ENCODE measurements at regions not wholly inside any gene's neighbourhood (a gene's known extent, or its start where the extent isn't known, plus 50 kb on each side); places are given as distances from the start of the nearest gene placed in this dataset.

DNA sequence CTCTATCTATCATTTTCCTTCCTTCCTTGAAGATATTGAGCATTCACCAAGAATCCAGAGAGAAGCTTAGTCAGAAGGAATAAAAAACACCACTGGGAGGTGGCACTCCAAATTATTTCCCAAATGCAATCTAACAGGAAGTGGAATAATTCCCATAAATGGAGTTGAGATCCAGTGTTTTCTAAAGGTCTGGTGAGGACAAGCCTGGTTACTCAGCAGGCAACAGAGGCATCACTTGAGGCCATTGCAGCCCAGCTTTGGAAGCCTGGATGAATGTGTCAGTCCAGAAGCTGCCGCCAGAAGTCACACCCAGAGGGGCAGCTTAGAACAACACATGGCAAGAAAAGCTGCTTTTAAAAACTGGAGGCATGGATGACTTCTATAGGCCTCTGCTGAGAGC lies 288.9 kb upstream of the KLF6 start:
- peak overlapping the region; percentile 38 to 57 for H3K27ac ChIP-seq
- no peak for DNase-seq (ENCODE audit: low spot score)

DNA sequence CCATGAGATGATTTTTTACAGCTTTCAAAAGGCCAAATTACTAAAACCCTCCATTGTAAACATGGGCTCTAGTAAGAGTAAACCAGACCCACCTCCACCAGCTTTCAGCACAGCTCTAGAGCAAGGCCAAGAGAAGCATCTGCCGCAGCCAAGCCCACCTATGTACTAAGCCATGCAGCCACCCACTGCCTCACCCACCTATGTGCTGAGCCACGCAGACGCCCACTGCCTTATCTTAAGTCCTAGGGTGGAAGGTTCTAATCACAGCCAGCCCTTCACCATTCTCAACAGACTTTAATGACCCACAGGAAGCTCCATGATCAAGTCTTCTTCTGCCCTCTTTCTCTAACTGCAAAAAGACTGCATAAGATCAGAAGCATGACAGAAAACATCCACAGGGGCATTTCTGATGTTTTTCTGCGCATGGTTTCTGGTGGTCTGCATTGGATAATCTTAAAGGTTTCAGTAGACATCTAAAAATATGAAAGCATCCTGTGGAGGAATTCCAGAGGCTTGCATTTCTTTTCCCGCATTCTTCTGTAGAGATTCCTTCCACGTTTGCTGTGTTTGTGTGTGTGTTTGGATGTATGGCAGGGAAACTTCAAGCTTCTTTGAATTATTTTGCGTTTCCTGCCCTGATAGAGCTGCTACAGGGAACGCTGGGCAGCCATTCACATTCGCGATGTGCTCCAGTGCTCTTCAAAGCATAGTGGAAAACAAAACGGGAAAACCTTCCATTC lies 286.1 kb upstream of the KLF6 start:
- no peak overlapping the region for H3K27ac ChIP-seq
- no peak overlapping the region for H3K4me3 ChIP-seq
- TF ChIP-seq, protein P1, sequence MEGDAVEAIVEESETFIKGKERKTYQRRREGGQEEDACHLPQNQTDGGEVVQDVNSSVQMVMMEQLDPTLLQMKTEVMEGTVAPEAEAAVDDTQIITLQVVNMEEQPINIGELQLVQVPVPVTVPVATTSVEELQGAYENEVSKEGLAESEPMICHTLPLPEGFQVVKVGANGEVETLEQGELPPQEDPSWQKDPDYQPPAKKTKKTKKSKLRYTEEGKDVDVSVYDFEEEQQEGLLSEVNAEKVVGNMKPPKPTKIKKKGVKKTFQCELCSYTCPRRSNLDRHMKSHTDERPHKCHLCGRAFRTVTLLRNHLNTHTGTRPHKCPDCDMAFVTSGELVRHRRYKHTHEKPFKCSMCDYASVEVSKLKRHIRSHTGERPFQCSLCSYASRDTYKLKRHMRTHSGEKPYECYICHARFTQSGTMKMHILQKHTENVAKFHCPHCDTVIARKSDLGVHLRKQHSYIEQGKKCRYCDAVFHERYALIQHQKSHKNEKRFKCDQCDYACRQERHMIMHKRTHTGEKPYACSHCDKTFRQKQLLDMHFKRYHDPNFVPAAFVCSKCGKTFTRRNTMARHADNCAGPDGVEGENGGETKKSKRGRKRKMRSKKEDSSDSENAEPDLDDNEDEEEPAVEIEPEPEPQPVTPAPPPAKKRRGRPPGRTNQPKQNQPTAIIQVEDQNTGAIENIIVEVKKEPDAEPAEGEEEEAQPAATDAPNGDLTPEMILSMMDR (IDR thresholded peaks at IDR 0.05), result no peak
- no peak for DNase-seq (ENCODE audit: low spot score)

More for the DNA sequence above, 288.9 kb upstream of the KLF6 start:
- TF ChIP-seq, protein P1 (IDR thresholded peaks at IDR 0.05), result no peak
- no peak overlapping the region for H3K4me3 ChIP-seq

DNA sequence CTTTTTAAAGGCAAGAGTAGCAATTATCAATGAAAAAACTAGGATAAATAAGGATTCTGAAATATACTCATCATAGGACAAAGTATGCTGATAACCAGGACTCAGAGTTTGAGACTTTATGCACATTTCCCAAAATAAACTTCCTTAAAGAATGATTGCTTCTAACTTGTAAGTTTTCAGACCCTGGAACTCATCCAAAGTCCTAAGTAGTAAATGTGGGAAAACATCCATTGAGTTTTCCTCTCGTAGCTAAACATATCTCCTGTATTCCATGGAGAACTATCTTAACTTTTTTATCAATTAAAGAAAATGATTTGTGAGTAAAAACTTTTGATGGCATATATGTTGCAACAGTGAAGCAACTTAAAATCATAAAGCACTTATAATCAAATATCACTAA lies 285.2 kb upstream of the KLF6 start:
- H3K27ac ChIP-seq, result peak overlapping the region in 1 of 2 donors; percentile 79
- TF ChIP-seq, protein P1 (IDR thresholded peaks at IDR 0.05), result no peak
- no peak overlapping the region for H3K4me3 ChIP-seq
- no peak for DNase-seq (ENCODE audit: low spot score)

DNA sequence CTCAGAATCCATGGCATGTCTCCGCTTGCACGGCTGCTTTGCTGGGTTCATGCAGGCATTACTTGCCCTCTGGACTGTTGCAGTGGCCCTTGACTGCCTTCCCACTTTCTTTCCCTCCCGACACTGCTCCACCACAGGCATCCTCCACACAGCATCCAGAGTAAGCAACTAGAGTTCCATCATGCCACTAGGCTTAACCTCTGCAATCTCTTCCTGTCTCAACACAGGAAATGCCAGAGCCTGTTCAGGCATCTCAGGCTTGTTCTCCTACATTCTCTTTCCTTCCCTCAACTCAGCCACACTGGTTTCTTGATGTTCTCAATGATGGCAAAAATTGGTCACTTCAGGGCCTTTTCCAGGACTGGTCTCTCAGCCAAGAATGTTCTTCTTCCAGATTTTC lies 284.5 kb upstream of the KLF6 start:
- Histone ChIP-seq H3K27ac (peak overlapping the region in 1 of 2 donors; percentile 79), H3K4me3 (no peak overlapping the region)
- no peak for DNase-seq (ENCODE audit: low spot score)
- TF ChIP-seq, protein P1 (IDR thresholded peaks at IDR 0.05), result no peak

DNA sequence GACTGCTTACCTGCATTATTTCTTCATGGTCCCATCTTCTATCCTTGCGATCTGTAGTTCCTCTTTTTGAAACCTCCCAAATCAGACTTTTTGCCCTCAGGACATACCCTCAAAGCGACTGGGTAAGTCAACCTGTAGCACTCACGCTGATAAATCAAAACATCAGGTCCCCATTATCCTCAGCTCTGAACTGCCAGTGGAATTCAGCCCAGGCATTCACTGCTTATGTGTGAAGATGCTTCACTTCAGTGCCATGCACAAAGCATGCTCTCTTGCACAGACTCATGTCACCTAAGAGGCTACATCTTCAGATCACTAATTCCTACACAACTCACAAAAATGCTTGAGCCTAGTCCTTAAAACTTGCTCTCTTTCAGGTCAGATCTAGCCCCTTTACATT lies 283.6 kb upstream of the KLF6 start:
- no peak overlapping the region for H3K4me3 ChIP-seq
- TF ChIP-seq, protein P1 (IDR thresholded peaks at IDR 0.05), result no peak
- peak overlapping the region in 1 of 2 donors; percentile 79 for H3K27ac ChIP-seq
- DNase-seq (ENCODE audit: low spot score), result no peak

DNA sequence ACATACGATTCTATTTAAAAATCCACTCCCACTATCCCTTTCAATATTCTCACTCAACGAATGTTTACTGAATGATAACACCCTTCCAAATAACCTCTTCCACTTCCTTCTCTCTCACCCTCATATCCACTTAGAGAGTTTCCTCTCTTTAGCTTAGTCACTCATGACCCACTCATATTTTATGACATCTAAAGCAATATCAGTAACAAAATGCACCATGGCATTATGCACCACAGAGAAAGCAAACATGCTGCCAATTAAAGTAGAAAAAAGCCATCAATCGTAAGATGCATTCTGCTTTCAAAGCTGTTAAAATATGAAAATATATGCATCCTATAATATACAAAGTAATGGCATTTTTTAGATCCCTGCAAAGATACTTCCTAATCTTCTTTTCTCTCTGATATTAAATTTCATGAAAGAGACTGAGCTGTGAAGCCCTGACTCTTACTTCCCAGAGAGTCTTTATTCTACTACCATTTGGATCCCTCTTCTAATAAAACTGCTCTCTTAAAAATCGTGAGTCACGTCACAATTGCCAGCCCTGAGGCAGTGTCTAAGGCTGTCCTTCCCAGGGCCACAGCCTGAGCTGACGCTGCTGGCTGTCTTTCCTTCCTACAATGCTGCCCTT lies 283.0 kb upstream of the KLF6 start:
- TF ChIP-seq, protein P1 (IDR thresholded peaks at IDR 0.05), result no peak
- DNase-seq (ENCODE audit: low spot score), result no peak
- Histone ChIP-seq H3K4me3 (no peak overlapping the region), H3K27ac (peak overlapping the region; percentile 7 to 79)

DNA sequence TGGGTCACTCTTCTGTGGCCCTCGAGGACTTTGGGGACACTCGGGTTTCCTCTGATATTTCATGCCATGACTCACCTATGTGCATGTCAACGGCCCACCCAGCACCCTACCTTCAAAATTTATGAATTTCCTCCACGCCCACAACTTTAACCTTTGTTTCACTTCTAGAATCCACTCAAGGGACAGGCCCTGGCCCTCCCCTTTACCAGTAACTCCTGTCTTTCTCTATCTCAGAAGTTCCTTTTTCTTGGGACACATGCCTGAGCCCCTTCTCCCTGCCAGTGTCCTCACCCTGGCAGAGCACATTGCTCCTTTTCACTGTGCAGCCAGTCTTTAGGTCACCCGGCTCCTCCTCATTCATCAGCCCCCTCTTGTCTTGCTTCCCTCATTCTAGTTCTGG lies 282.5 kb upstream of the KLF6 start:
- DNase-seq (ENCODE audit: low spot score), result no peak
- Histone ChIP-seq H3K4me3 (no peak overlapping the region), H3K27ac (peak overlapping the region; percentile 7 to 79)
- TF ChIP-seq, protein P1 (IDR thresholded peaks at IDR 0.05), result no peak
